ENCODE measurements at regions not wholly inside any gene's neighbourhood (a gene's known extent, or its start where the extent isn't known, plus 50 kb on each side); places are given as distances from the start of the nearest gene placed in this dataset.

DNA sequence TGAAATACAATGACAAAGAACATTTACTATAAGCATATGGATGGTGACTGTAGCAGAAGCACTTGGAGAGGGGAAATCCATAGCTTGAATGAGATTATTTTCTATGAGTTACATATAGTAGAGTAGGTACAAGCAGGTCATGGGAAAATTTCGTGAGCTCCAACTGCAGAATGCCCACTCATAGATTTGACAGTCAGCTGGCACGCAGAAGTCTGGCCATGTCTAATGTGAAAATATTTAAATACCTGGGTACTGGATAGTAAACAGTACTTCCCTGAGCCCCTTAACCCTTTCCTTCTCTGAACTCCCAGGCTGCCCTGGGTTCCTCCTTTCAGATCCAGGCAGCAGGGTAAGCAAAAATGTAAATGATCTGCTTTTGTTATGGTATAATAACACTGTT, 209.7 kb downstream of the OTUD1 start:
- TF ChIP-seq POLR2AphosphoS5 (IDR thresholded peaks at IDR 0.05; ENCODE audit: low read depth, low read length) (no peak), SIN3A (IDR thresholded peaks at IDR 0.05; ENCODE audit: borderline replicate concordance, insufficient read depth, low read length) (no peak)
- TF ChIP-seq, protein P1, sequence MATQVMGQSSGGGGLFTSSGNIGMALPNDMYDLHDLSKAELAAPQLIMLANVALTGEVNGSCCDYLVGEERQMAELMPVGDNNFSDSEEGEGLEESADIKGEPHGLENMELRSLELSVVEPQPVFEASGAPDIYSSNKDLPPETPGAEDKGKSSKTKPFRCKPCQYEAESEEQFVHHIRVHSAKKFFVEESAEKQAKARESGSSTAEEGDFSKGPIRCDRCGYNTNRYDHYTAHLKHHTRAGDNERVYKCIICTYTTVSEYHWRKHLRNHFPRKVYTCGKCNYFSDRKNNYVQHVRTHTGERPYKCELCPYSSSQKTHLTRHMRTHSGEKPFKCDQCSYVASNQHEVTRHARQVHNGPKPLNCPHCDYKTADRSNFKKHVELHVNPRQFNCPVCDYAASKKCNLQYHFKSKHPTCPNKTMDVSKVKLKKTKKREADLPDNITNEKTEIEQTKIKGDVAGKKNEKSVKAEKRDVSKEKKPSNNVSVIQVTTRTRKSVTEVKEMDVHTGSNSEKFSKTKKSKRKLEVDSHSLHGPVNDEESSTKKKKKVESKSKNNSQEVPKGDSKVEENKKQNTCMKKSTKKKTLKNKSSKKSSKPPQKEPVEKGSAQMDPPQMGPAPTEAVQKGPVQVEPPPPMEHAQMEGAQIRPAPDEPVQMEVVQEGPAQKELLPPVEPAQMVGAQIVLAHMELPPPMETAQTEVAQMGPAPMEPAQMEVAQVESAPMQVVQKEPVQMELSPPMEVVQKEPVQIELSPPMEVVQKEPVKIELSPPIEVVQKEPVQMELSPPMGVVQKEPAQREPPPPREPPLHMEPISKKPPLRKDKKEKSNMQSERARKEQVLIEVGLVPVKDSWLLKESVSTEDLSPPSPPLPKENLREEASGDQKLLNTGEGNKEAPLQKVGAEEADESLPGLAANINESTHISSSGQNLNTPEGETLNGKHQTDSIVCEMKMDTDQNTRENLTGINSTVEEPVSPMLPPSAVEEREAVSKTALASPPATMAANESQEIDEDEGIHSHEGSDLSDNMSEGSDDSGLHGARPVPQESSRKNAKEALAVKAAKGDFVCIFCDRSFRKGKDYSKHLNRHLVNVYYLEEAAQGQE (IDR thresholded peaks at IDR 0.05; ENCODE audit: insufficient read depth in 1 of 2, low read depth in 2 of 2, low read length in 2 of 2): no peak
